Left colon (tissue), 2 donors: ENCODE measurements at regions not wholly inside any gene's neighbourhood (a gene's known extent, or its start where the extent isn't known, plus 50 kb on each side); places are given as distances from the start of the nearest gene placed in this dataset.

ENCODE experiments used
- ATAC-seq: fragments of 200-7000 bp; cut with Tn5 transposase; one replicate; pipeline ENCODE4 v1.9.1; 2020; ENCODE audit warnings: mild to moderate bottlenecking, moderate library complexity
- DNase-seq, 2 donors: peaks; one replicate each; pipeline ENCODE4 v3.0.0-alpha.2; 2020
- intact Hi-C, 2 donors: fragments of 100-400 bp; cut with DNase I in 1 of 2; cut with micrococcal nuclease in 1 of 2; formaldehyde crosslinking; loops; one replicate each; pipeline versions ENCODE4 v1.11.2 to v1.14.0; 2022; cut with DNase I, micrococcal nuclease
- donor health status: DM: no; HTN: no; CAD: no.
- donor health status: DM: yes; HTN: yes; CAD: no.

DNA sequence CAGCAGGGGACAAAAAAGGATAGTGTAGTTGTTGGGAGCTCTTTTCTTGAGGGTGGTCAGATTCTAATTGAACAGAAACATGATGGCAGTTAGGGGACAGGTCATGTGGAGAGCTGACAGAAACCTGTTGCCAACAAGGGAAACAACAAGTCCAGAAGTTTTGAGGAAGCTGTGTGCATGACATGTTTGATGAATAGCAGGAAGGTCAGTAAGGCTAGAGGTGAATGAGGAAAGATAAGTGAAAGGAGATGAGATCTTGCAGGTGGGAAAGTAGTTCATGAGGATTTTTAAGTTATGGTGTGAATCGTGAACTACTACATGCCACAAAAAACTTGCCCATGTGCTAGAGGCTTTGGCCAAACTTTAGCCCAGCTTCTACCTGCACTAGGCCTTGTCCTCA lies 1817.4 kb downstream of the MRPL39 start:
- intact Hi-C loops, result no loop called here
- ATAC-seq (no peak), DNase-seq (no peak)

DNA sequence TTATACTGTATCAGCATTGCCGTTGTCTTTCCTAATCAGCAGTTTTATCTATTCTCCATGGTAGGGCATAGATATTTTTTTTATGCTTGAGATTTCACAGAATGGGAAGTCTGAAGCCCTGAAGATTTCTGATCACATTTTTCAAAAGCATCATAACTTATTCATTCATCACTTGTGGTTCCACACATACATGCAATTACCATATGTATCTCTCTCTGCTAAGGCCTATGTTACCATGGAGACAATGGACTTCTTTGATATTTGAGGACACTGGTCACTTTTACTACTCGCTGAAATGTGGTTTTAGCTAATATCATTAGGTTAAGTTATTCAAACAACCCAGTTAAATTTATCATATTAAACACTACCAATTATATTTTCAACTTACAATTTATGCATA lies 1827.0 kb downstream of the MRPL39 start:
- DNase-seq (no peak), ATAC-seq (no peak)
- intact Hi-C loops, result no loop called here

DNA sequence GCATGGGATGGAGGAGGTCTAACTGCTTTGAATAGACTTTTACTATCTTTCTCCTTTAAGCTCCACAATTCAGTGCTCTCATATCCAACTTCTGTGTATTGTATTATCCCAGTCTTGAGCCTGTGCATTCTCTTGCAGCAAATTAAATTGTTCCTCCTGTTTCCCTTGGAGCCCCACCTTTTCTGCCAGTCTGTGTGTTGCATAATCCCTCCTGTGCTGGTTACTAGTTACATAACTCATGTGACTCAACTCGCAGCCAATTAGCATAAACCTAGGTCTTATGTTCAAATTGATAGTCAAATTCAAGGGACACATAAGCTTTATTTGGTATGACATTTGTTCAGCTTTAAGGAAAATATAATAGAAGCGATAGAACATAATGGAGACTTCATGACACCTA lies 1863.5 kb downstream of the MRPL39 start:
- intact Hi-C loops, result no loop called here
- ATAC-seq, result no peak
- no peak for DNase-seq

DNA sequence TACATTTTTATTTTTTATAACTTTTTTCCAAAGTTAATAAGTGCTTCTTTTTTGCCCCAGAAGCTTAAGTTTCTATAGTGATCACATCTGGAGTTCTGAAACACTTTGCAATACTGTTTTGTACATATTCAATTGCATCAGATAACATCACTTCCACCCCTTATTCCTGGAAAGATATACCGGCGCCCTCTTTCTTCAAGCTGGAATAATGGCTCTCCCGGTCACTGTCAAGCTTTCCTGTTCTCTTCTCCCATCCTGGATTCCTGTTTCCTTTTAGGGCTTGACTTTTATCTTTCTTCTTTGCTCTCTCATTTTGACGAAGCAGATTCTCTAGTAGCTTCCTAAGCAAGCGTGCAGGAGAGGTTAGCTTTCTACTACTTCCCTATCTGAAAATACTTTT lies 1866.8 kb downstream of the MRPL39 start:
- intact Hi-C loops, result no loop called here
- DNase-seq (no peak), ATAC-seq (no peak)

DNA sequence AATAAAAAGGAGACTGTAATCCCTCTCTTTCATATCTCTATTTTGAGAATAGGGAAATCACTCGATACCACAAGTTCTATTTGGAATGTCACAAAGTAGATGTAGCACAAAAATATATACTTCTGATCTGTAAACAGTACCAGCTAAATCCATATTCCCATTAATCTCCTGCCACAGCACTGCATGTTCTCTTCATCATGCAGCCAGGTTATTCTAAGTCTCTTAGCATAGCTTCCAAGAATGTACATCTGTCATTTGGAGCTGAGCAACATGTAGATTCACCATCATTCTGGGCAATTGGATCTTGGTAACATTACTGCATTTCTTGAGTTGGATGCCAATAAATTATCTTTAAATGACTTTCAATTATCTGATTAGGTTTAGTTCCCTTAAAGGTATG lies 1874.5 kb downstream of the MRPL39 start:
- intact Hi-C loops, result no loop called here
- DNase-seq (no peak), ATAC-seq (no peak)

DNA sequence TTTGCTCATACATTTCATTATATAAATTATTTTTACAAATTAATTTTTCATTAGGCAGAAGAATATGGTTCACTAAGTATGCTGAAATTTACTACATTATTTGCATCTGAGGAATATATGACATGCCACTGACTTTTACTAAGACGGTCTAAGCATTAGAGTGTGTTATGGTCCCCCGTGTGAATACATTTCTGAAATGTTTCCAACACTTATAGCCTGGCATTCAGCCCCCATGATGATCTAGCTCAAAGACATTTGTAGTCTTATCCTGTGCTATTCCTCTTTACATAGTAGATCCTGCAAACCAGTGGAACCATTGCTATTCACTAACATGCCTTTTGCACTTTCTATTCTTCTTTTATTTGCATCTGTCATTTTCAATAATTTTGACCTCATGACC lies 1878.0 kb downstream of the MRPL39 start:
- intact Hi-C loops, result no loop called here
- no peak for ATAC-seq
- no peak for DNase-seq

DNA sequence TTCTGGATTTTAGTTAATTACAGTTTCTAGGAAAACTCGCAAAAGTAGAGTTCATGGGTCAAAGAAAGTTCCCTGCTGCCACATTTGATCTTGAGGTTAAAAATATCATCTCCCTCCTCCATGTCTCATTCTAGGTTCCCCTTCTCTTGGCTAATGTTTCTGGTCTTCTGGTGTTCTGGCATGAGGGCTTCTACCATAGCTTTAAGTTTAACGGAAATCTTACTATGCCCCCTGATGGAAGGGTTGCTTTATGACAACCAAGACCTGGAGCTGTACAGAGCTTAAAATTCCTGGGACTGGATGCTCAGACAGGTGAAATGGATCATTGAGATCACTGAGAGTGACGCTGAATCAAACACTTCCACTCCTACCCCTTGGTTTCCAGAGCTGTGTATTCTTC lies 1881.7 kb downstream of the MRPL39 start:
- DNase-seq (no peak), ATAC-seq (no peak)
- intact Hi-C loops, result no loop called here

DNA sequence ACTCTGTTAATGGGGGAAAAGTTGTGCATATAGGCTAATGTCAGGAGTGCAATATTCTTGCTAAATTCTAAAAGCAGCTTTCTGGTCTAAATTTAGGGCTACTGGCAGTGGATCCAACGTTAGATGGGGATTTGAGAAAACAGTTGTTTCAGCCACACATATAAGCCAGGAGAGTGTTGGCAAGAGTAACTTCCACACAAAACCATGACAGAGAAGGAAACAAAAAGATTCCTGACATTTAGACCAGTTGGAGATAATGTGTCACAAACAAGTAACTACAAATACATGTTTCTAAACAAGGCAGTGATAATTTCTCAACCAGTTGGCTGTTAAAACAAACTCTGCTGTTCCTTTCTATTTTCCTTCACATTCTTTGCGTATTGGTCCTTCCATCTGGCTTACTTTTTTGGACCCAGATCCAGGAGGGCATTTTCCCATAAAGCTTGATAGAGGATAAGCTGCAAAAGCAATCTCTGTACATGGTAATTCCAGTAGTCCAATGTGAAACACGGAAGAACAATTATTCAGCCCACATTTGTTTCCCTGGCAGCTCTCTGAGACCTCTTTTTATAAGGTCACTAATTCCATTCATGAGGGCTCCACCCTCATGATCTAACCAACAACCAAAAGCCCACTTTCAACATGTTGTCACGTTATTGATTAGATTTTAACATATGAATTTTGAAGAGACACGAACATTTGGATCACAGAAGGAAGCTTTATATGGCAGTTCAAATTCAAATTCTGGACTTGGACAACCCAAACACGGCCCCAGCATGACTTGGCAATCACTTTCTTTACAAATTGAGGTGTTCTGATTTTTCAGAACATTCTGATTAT lies 1888.6 kb downstream of the MRPL39 start:
- ATAC-seq (no peak), DNase-seq (no peak)
- intact Hi-C loops, result no loop called here

DNA sequence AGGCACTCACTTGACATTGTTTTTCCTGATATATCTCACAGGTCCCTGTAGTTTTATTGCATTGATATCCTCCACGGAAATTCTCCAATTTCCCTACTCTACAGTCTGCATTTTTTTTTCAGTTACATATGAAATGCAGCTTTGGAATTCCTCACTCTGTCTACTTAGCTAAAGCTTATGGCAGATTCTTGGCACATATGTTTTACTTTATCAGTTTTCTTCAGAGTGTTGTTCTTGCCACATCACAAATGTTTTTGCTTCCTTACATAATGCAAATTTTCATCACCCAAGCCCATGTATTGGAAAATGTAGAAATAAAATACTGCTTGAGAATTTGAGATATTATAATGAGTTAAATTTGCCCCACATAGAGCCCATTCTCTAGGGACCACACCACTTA lies 1895.1 kb downstream of the MRPL39 start:
- DNase-seq (no peak), ATAC-seq (no peak)
- intact Hi-C loops, result no loop called here

DNA sequence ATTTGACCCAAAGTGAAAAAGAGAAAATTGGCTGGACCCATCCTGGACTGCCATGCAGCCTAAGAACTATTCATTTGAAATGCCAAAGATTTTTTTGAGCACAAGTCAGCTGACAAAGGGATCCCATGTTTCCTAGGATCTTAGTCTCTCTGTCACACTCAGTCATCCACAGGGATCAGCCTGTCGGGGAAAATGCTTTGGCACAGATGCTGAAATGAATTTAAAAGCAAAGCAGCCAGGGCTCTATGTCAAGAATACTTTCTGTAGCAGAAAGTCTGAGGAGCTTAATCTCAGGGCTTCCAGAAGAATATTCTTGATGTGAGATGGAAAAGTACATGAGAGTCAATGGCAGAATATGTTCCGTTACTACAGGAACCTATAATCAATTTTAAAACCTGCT lies 1900.8 kb downstream of the MRPL39 start:
- intact Hi-C loops, result no loop called here
- ATAC-seq (no peak), DNase-seq (no peak)

DNA sequence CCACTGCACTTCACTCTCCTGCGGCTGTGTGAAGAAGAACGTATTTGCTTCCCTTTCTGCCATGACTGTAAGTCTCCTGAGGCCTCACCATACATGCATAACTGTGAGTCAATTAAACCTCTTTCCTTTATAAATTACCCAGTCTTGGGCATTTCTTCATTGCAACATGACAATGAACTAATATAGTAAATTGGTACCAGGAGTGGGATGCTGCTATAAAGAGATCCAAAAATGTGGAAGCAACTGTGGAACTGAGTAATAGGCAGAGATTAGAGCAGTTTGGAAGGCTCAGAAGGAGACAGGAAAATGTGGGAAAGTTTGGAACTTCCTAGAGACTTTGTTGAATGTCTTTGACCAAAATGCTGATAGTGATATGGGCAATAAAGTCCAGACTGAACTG lies 1907.9 kb downstream of the MRPL39 start:
- intact Hi-C loops, result no loop called here
- ATAC-seq (no peak), DNase-seq (no peak)

DNA sequence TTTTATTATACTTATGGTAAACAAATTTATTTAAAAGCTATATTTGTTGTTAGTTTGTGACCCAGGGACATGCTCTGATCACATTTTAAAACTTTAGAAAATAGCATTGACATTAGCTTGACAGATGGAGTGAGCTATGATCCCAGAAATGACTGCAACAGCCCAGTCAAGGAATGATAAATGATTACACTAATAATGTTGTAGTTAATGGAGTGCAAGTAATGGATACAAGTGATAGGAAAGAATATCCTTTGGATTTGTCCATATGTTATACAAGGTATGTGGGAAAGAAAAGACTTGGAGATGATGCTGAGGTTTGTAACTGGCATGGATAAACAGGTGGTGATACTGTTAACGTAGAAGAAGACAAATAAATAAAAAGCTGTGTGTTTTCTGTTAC lies 1908.7 kb downstream of the MRPL39 start:
- intact Hi-C loops, result no loop called here
- DNase-seq (no peak), ATAC-seq (no peak)

DNA sequence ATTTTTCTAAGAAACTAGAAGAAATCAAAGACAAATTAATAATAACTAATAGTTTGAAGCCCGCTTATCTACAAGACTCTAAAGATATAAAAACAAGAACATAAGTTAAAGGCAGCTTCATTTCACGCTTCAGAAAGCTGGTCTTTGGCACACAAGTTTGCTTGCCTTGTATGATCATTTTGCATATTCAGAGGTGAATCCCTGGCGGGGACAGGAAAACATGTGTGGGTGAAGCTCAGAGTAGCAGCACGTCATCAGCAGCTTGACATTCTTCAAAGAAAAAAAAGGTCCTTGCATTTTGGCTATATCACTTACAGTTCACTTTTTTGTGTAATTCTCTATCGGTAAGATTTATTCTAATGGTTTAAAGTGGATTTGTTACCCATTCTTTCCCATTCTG lies 1911.8 kb downstream of the MRPL39 start:
- DNase-seq (no peak), ATAC-seq (no peak)
- intact Hi-C loops, result no loop called here

DNA sequence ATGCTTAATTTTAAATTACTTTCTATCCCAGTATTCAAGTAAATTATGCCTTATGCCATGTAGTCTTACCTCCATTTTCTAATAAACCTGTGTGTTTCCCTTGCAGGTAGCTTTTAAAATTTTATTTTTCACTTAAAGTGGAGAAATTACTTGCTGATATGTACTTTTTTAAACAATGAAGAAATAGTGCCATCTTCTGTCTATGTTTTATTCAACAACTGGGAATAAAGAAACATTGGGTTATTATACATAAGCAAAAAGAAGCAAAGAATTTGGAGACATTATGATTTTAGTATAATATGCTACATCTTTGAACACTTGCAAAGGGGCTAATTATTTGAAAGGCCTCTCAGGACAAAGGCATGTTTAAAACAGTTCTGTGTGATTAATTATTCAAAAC lies 1912.9 kb downstream of the MRPL39 start:
- intact Hi-C loops, result no loop called here
- no peak for ATAC-seq

DNA sequence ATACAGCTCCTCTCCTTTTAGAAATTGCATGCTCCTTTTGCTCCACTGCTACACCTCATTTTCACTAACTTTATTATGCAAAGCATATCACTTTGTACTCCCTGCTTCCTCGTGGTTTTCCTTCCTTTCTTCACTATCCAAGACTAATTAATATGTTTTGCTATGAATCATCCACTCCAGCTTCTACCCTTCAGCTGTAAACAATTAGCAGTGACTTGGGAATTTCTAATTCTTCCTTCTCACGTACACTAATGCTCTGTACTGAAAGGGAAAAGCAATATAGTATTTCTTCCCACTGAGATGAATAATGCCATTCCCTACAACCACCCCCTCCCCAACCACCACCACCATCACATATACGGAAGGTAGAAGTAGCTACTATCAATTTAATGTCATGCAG lies 1917.0 kb downstream of the MRPL39 start:
- DNase-seq (no peak), ATAC-seq (no peak)
- intact Hi-C loops, result no loop called here

More for the DNA sequence above, 1912.9 kb downstream of the MRPL39 start:
- no peak for DNase-seq

DNA sequence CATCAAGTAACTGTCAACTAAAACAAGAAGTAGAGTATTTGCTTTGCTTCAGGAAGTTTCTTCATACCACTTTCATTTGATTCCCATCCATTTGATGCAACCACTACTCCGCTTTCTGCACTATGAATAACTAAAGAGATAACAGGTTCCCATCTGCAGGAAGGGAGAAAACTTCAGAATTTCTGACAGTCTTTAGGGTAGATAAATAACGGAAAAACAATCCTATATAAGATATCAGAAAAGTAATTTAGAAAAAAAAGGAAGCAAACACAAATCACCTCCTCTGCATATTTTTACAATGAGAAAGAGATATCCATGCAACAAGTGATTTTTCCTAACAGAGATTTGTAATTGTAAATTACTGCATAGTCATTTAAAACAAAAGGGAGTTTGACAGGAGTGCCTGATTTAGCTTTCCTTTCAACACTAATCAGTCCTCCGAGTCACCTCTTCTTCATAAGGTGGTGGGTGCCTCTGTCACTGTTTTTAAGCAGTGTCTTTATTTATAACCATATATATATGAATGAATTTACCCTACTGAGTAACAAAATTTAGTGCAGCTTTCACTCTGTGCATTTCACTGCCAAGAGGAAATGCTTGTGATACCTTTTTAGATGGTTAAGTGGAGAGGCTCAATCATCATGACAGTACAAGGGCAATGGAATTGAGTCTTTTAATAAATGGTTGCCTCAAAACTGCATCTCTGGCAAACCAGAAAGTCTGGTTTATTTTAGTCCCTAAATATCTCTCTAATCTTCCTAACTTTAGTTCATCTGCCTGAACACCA lies 1920.4 kb downstream of the MRPL39 start:
- intact Hi-C loops, result no loop called here
- ATAC-seq (no peak), DNase-seq (no peak)

DNA sequence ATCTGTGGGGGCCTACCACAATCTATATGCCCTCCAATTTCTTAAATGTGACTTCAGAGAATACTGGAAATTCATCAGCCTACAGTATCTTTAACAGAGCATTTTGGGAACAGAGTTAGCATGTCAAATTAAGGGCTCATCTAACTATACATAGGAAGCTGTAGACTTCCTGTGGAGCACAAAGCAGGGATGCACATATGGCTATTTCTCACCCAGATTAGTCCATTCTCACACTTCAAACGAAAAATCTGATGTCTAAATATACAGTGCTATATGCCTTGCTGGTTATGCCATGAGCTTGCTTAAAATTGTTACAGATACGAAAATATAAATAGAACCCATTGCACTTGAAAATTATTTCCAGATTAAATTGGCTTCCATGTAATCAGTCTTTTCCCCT lies 1922.8 kb downstream of the MRPL39 start:
- intact Hi-C loops, result no loop called here
- ATAC-seq (no peak), DNase-seq (no peak)

DNA sequence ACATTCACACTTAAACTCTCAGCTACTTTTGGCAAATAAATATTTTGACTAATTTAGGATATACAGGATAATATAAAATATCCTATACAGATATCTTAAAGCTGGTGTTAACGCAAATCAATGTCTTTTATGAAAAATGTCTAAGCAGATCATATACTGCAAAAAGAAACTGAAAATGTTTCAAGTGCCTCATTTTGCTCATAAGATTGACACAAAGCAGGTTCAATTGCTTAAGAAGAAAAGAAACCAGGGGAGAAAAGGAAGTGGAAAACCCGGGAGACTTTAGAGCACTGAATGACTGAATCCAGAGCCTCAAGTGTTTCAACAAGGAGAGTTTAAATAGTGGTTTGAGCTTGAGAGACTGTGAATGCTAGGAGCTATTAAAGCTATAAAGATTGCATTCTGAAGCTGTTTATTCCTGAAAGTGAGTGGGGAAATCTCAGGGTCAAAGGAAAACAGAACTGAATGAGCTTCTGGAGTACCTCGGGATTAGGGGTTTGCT lies 1943.0 kb downstream of the MRPL39 start:
- DNase-seq (no peak), ATAC-seq (no peak)
- intact Hi-C loops, result no loop called here

DNA sequence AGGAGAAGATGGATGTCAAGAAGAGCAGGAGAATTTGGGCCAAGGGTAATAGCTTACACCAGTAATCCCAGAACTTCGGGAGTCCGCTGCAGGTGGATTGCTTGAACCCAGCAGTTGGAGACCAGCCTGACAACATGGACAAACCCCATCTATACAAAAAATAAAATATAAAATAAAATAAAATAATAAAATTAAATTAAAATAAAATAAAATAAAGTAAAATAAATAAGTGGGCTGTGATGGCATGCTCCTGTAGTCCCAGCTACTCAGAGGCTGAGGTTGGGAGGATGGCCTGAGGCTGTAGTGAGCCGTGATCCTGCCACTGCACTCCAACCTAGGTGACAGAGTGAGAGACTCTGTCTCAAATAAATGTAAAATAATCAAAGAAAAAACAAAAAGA lies 1946.7 kb downstream of the MRPL39 start:
- DNase-seq (no peak), ATAC-seq (no peak)
- intact Hi-C loops, result no loop called here

DNA sequence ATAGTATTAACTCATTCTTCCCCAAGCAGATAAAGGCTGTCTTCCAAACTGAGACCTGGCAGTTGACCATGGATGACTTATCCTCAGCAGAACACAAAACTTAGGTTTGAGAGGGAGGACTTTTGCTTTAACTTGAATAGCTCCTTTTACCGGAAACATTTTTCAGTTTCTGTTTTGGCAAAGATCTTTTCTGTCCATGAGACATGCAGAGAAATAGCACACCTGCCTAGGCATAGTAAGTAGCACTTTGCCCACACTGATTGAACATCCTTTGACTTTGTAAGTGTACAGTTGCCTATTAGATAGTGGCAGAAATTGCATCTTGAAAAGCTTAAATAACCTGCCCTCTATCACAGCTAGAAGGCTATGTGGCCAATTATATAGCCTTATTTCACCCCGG lies 1962.5 kb downstream of the MRPL39 start:
- intact Hi-C loops, result no loop called here
- no peak for DNase-seq
- ATAC-seq, result no peak
